Neural cell (in vitro differentiated cells): ENCODE measurements at regions not wholly inside any gene's neighbourhood (a gene's known extent, or its start where the extent isn't known, plus 50 kb on each side); places are given as distances from the start of the nearest gene placed in this dataset.

Source experiments
- H2AFZ ChIP-seq: fragments of 200-600, 300-800 bp; sonication (generic), shearing (Covaris generic); 2 replicates; pipeline ENCODE4 v1.6.0; 2014; ENCODE audit warnings: low read depth, mild to moderate bottlenecking, antibody characterized with exemption, low read length, moderate library complexity
- H3F3A ChIP-seq: fragments of 200-600 bp; shearing (Covaris generic); 2 replicates; pipeline ENCODE4 v1.6.1; 2016; ENCODE audit warnings: mild to moderate bottlenecking, moderate library complexity, mixed read lengths, antibody characterized with exemption, low read length; ENCODE audit not compliant: insufficient read depth, poor library complexity, severe bottlenecking
- H3K27ac ChIP-seq: fragments of 200-600, 300-800 bp; sonication (generic), shearing (Covaris generic); 2 replicates; pipeline ENCODE4 v1.5.1; 2014; ENCODE audit warnings: mild to moderate bottlenecking, low read length, moderate library complexity
- H3K27me3 ChIP-seq: fragments of 300-800, 200-600 bp; sonication (generic), shearing (Covaris generic); 2 replicates; pipeline ENCODE4 v1.6.0; 2014; ENCODE audit warnings: mild to moderate bottlenecking, low read depth, low read length, moderate library complexity; ENCODE audit not compliant: insufficient read depth
- H3K36me3 ChIP-seq: fragments of 300-800, 200-600 bp; sonication (generic), shearing (Covaris generic); 2 replicates; pipeline ENCODE4 v1.5.1; 2014; ENCODE audit warnings: mild to moderate bottlenecking, antibody characterized with exemption, low read length, moderate library complexity; ENCODE audit not compliant: insufficient read depth
- H3K4me2 ChIP-seq: fragments of 300-800, 200-600 bp; sonication (generic), shearing (Covaris generic); 2 replicates; pipeline ENCODE4 v1.6.0; 2014; ENCODE audit warnings: mild to moderate bottlenecking, low read length
- H3K4me3 ChIP-seq: fragments of 300-800, 200-600 bp; sonication (generic), shearing (Covaris generic); 2 replicates; pipeline ENCODE4 v1.5.1; 2014; ENCODE audit warnings: mild to moderate bottlenecking, low read length, moderate library complexity
- H3K79me2 ChIP-seq: fragments of 200-600 bp; shearing (Covaris generic); replicated peaks from 2 replicates; pipeline ENCODE4 v1.6.0; 2014; ENCODE audit warnings: mild to moderate bottlenecking, low read length, moderate library complexity; ENCODE audit not compliant: insufficient read depth
- H3K9ac ChIP-seq: fragments of 300-800, 200-600 bp; sonication (generic), shearing (Covaris generic); 2 replicates; pipeline ENCODE4 v1.6.1; 2016; ENCODE audit warnings: mild to moderate bottlenecking, low read length, mixed read lengths
- H3K9me2 ChIP-seq: fragments of 200-600 bp; shearing (Covaris generic); 2 replicates; pipeline ENCODE4 v1.6.1; 2016; ENCODE audit warnings: mild to moderate bottlenecking, low read length, mixed read lengths; ENCODE audit not compliant: insufficient read depth
- H3K9me3 ChIP-seq: fragments of 200-600, 300-800 bp; sonication (generic), shearing (Covaris generic); 2 replicates; pipeline ENCODE4 v1.6.1; 2016; ENCODE audit warnings: mild to moderate bottlenecking, mixed run types, low read length, moderate library complexity, mixed read lengths
- H4K20me1 ChIP-seq: fragments of 200-600 bp; shearing (Covaris generic); 2 replicates; pipeline ENCODE4 v1.6.1; 2016; ENCODE audit warnings: mild to moderate bottlenecking, mixed run types; ENCODE audit not compliant: insufficient read depth
- EP300 ChIP-seq: fragments of 450-650 bp; conservative IDR thresholded peaks from 2 replicates; pipeline ENCODE4 v1.6.1; 2014; ENCODE audit warnings: antibody characterized with exemption, mild to moderate bottlenecking, moderate library complexity; ENCODE audit not compliant: poor library complexity, severe bottlenecking
- EZH2 ChIP-seq: fragments of 200-600, 300-800 bp; shearing (Covaris generic), sonication (generic); IDR thresholded peaks from 2 replicates; pipeline ENCODE4 v1.6.1; 2014; ENCODE audit warnings: antibody characterized with exemption, low read length, borderline replicate concordance, mild to moderate bottlenecking; ENCODE audit not compliant: insufficient read depth, poor library complexity, severe bottlenecking
- MXI1 ChIP-seq: fragments of 450-650 bp; conservative IDR thresholded peaks from 2 replicates; pipeline ENCODE4 v1.6.1; 2014; ENCODE audit warnings: antibody characterized with exemption, mild to moderate bottlenecking; ENCODE audit not compliant: poor library complexity, severe bottlenecking
- POLR2AphosphoS5 ChIP-seq: IDR thresholded peaks from 2 replicates; pipeline ENCODE4 v1.6.1; 2012
- RAD21 ChIP-seq: fragments of 450-650 bp; conservative IDR thresholded peaks from 2 replicates; pipeline ENCODE4 v1.6.1; 2014; ENCODE audit warnings: antibody characterized with exemption, mild to moderate bottlenecking, moderate library complexity
- SMC3 ChIP-seq: fragments of 450-650 bp; conservative IDR thresholded peaks from 2 replicates; pipeline ENCODE4 v1.6.1; 2014; ENCODE audit warnings: antibody characterized with exemption, mild to moderate bottlenecking, moderate library complexity; ENCODE audit not compliant: poor library complexity
- TAF1 ChIP-seq: IDR thresholded peaks from 2 replicates; pipeline ENCODE4 v1.6.1; 2012; ENCODE audit warnings: low read depth
- TF ChIP-seq, protein P1 (sequence below): fragments of 450-650 bp; IDR thresholded peaks from 2 replicates; pipeline ENCODE4 v1.5.1; 2014; ENCODE audit warnings: antibody characterized with exemption, mild to moderate bottlenecking, moderate library complexity; ENCODE audit not compliant: poor library complexity, severe bottlenecking
- TF ChIP-seq, protein P2 (sequence below): IDR thresholded peaks from 2 replicates; pipeline ENCODE4 v1.6.1; 2012; ENCODE audit warnings: borderline replicate concordance

DNA sequence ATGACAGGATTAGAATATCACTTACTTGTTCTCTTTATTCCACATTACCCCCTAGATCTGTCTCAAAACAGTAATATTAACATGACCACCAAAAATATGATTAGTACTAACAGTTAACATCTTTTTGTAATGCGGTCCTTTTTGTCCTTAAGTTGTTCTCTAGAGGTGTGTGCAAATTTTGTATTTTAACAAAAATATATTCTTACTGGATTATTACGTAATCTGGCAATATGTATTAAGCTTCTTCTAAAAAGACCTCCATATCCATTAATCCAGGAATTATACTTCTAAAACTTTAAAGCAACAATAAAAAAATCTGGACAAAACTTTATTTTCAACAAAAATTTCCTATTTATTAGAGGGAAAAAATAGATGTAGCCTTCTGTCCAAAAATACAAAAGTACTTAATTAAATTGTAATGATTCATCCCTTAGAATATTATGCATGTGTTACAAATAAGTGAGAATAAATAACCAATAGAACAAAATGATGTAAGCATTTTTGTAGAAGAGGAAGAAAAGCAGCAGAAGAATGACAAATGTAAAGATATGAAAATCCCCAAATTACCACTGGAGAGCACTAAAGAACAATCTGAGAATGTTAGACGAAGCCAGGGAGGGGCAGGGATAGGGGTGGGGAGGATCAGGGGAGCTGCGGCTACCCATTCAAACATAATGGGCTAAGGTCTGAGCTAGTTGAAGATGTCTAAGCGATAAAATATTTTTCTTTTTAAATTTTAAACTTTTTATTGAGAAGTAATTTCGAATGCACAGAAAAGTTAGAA, 945.6 kb downstream of the MCTP2 start:
- no peaks in the 10 kb centered on the region for H3K9me3 ChIP-seq
- no peaks in the 10 kb centered on the region for H3K36me3 ChIP-seq

DNA sequence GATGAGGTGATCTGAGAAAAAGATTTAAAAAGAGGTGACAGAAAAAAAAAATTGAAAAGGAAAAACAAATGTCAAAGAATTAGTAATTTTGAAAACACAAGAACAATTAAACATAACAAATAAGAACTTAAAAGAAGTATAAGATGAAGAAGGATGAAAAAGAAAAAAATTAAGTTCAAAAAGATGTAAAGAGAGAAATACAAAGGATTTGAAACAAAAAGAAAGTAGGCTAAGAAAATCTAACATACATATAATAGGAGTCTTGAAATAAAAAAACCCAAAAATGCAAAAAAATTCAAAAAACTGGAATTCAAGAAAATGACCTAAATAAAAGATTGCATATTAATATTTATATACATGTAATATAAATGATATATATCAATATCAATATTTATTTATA, 949.2 kb downstream of the MCTP2 start:
- H3K9ac ChIP-seq: no peak overlapping the region
- H3K9me3 ChIP-seq: no peaks in the 10 kb centered on the region
- no peaks in the 10 kb centered on the region for H3K9me2 ChIP-seq
- H3K27ac ChIP-seq: no peak overlapping the region
- no peak overlapping the region for H2AFZ ChIP-seq
- H3K4me3 ChIP-seq: no peak overlapping the region
- no peaks in the 10 kb centered on the region for H3K27me3 ChIP-seq
- H3K79me2 ChIP-seq: no peaks in the 10 kb centered on the region
- no peak overlapping the region for H3K4me2 ChIP-seq
- H3F3A ChIP-seq: no peaks in the 10 kb centered on the region
- TF ChIP-seq SMC3 (no peak), EZH2 (no peak), POLR2AphosphoS5 (no peak), TAF1 (no peak), EP300 (no peak), MXI1 (no peak), RAD21 (no peak)
- TF ChIP-seq, protein P1, sequence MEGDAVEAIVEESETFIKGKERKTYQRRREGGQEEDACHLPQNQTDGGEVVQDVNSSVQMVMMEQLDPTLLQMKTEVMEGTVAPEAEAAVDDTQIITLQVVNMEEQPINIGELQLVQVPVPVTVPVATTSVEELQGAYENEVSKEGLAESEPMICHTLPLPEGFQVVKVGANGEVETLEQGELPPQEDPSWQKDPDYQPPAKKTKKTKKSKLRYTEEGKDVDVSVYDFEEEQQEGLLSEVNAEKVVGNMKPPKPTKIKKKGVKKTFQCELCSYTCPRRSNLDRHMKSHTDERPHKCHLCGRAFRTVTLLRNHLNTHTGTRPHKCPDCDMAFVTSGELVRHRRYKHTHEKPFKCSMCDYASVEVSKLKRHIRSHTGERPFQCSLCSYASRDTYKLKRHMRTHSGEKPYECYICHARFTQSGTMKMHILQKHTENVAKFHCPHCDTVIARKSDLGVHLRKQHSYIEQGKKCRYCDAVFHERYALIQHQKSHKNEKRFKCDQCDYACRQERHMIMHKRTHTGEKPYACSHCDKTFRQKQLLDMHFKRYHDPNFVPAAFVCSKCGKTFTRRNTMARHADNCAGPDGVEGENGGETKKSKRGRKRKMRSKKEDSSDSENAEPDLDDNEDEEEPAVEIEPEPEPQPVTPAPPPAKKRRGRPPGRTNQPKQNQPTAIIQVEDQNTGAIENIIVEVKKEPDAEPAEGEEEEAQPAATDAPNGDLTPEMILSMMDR: no peak
- TF ChIP-seq, protein P2, sequence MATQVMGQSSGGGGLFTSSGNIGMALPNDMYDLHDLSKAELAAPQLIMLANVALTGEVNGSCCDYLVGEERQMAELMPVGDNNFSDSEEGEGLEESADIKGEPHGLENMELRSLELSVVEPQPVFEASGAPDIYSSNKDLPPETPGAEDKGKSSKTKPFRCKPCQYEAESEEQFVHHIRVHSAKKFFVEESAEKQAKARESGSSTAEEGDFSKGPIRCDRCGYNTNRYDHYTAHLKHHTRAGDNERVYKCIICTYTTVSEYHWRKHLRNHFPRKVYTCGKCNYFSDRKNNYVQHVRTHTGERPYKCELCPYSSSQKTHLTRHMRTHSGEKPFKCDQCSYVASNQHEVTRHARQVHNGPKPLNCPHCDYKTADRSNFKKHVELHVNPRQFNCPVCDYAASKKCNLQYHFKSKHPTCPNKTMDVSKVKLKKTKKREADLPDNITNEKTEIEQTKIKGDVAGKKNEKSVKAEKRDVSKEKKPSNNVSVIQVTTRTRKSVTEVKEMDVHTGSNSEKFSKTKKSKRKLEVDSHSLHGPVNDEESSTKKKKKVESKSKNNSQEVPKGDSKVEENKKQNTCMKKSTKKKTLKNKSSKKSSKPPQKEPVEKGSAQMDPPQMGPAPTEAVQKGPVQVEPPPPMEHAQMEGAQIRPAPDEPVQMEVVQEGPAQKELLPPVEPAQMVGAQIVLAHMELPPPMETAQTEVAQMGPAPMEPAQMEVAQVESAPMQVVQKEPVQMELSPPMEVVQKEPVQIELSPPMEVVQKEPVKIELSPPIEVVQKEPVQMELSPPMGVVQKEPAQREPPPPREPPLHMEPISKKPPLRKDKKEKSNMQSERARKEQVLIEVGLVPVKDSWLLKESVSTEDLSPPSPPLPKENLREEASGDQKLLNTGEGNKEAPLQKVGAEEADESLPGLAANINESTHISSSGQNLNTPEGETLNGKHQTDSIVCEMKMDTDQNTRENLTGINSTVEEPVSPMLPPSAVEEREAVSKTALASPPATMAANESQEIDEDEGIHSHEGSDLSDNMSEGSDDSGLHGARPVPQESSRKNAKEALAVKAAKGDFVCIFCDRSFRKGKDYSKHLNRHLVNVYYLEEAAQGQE: no peak
- no peaks in the 10 kb centered on the region for H4K20me1 ChIP-seq
- H3K36me3 ChIP-seq: no peaks in the 10 kb centered on the region

More for the DNA sequence above, 945.6 kb downstream of the MCTP2 start:
- Histone ChIP-seq H2AFZ (no peak overlapping the region), H3K4me2 (no peak overlapping the region), H3F3A (no peaks in the 10 kb centered on the region), H3K79me2 (no peaks in the 10 kb centered on the region), H4K20me1 (no peaks in the 10 kb centered on the region), H3K27ac (no peak overlapping the region), H3K27me3 (no peaks in the 10 kb centered on the region), H3K4me3 (no peak overlapping the region), H3K9me2 (no peaks in the 10 kb centered on the region), H3K9ac (no peak overlapping the region)
- TF ChIP-seq TAF1: no peak
- TF ChIP-seq EP300: no peak
- TF ChIP-seq, protein P2: no peak
- TF ChIP-seq EZH2: no peak
